ENCODE measurements at regions not wholly inside any gene's neighbourhood (a gene's known extent, or its start where the extent isn't known, plus 50 kb on each side); places are given as distances from the start of the nearest gene placed in this dataset.

DNA sequence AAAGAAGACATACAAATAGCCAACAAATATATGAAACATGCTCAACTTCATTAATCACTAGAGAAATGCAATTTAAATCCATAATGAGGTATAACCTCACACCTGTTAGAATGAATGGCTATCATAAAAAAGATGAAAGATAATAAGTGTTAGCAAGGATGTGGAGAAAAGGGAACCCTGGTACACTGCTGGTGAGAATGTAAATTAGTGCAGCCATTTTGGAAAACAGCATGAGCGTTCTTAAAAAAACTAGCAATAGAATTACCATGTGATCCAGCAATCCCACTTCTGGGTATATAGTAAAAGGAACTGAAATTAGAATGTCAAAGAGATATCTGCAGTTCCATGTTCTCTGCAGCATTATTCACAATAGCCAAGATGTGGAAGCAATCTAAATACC is 64.2 kb upstream of the CEP78 start:
- TF ChIP-seq, protein P1, sequence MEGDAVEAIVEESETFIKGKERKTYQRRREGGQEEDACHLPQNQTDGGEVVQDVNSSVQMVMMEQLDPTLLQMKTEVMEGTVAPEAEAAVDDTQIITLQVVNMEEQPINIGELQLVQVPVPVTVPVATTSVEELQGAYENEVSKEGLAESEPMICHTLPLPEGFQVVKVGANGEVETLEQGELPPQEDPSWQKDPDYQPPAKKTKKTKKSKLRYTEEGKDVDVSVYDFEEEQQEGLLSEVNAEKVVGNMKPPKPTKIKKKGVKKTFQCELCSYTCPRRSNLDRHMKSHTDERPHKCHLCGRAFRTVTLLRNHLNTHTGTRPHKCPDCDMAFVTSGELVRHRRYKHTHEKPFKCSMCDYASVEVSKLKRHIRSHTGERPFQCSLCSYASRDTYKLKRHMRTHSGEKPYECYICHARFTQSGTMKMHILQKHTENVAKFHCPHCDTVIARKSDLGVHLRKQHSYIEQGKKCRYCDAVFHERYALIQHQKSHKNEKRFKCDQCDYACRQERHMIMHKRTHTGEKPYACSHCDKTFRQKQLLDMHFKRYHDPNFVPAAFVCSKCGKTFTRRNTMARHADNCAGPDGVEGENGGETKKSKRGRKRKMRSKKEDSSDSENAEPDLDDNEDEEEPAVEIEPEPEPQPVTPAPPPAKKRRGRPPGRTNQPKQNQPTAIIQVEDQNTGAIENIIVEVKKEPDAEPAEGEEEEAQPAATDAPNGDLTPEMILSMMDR (conservative IDR thresholded peaks at IDR 0.05; ENCODE audit: low read length) = no peak
- no peak for TF ChIP-seq EZH2phosphoT487 (IDR thresholded peaks at IDR 0.05; ENCODE audit: borderline replicate concordance)

Measured in Loucy (cell line).